ENCODE measurements at regions not wholly inside any gene's neighbourhood (a gene's known extent, or its start where the extent isn't known, plus 50 kb on each side); places are given as distances from the start of the nearest gene placed in this dataset.
A peak's percentile ranks its signal among the peaks of the same experiment; 100 is the strongest.

- DNase-seq (ENCODE audit: low read depth) = no peak
These were observed 118.5 kb upstream of the ARHGAP20 start for GRCh38 chr11:110830747-110831146.

DNA sequence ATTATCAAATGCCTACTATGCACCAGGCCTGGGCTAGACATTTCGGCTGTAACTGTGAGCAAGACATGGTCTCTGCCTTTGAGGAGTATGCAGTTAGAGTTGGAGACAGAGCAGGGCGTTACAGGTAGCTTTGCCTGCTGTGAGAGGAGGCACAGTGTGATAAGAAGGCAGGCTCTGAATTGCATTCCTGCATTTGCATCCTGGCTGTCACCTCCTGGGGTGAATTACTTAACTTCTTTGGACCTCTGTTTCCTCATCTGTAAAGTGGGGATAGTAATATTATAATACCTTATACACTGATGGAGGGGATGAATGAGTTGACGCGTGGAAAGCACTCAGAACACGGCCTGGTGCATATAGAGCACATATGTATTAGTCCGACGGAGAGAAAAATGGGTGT lies 118.1 kb upstream of the ARHGAP20 start:
- DNase-seq (ENCODE audit: low read depth) = no peak

DNA sequence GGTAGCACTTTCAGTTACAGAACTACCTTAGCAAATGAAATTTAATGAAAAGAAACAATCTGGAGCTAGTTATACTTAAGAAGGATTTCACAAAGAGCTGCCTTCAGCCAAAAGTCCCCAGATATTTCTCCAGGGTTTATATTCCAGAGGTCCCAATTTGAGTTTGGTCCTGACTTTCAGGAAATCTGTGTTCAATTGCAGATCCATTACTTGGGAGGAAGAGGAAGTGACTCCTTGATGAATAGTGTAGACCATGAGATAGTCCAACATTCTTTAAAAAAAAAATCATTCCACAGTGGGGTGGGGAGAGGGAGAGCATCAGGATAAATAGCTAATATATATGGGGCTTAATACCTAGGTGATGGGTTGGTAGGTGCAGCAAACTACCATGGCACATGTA lies 117.6 kb upstream of the ARHGAP20 start:
- no peak for DNase-seq (ENCODE audit: low read depth)

- DNase-seq (ENCODE audit: low read depth) = no peak
These were observed 115.8 kb upstream of the ARHGAP20 start for GRCh38 chr11:110828086-110828485.

GRCh38 chr11:110827276-110827675 lies 115.0 kb upstream of the ARHGAP20 start:
- DNase-seq (ENCODE audit: low read depth) = no peak

DNA sequence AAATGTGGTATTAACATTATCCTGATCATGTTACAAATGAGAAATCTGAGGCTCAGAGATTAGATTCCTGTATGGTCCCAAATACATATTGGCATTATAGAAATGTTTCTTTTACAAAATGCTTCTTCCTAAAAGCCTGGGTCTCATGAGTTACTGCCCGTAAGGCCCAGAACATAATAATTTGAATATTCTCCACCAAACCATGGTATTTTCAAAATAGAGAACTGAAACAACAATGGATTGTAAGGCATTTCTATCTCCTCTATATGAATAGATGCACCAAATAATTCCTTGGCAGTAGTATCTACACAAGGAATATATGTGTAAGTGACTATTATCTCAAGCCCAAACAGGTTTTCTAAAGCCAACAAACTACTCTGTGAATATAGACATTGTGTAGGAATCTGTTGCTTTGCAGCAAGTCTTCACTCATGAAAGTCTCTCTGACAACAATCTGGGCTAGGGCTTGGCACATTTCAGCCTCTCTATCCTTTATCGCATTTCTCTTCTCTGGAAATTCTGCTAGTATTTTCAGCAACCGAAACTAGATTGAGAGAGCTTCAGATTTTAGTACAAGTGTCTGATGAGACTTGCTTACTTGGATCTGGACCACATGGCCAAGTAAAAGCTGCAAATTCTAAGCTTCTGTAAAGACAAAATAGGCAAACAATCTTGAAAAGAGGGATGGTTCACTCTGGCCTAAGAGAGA lies 112.8 kb upstream of the ARHGAP20 start:
- no peak for DNase-seq (ENCODE audit: low read depth)

DNA sequence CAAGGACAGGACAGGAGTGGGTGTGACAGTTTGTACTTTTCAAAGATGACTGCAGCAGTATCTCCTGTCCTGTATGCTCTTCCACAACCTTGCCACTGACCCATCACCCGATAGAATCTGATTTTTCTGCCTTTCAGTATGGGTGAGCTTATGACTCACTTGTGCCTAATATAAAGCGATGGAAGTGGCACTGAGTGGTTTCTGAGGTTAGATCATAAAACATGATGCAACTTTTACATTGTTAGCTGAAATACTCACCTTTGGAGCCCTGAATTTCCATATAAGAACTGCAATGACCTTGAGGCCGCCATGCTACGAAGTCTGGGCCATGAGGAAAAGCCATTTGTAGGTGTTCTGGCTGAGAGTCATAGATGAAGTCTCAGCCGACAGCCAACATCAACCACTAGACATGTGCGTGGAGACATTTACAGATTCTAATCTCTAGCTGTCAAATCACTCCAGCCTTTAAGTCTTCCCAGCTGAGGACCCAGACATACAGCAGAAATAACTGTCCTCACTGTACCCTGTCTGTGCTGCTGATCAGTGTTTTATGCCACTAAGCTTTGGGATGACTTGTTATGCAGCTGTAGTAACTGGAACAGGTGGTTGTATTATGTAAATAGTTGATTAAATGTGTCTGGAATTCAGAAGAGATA lies 105.9 kb upstream of the ARHGAP20 start:
- DNase-seq (ENCODE audit: low read depth) = peak; percentile 13

DNA sequence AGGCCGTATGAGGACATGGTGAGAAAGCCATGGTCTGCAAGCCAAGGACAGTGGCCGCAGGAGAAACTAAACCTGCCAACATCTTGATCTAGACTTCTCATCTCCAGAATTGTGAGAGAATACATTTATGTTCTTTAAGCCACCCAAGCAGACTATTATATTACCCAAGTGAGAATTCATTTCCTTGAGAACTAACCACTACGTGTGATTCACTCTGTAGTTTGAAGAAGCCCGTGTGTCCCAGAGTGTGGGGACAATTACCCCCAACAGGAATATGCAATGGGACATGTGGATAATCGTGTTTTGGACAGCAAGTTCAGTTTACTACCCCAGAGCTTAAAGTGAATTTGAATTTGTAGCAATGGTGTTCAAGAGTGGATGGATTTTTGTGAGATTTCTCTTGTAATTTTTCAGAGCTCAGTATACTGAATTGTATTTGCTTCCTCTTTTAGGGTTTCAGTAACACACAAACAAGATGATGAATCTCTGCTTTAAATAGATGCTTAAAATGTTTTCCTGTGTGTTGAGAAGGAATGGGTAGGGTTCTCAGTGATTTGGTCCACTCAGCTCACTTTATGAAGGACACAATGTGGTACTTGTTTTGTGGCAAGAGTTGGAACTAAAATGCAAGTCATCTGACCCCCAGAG lies 100.0 kb upstream of the ARHGAP20 start:
- no peak for DNase-seq (ENCODE audit: low read depth)

GRCh38 chr11:110809417-110810199 lies 97.4 kb upstream of the ARHGAP20 start:
- DNase-seq (ENCODE audit: low read depth) = no peak

DNA sequence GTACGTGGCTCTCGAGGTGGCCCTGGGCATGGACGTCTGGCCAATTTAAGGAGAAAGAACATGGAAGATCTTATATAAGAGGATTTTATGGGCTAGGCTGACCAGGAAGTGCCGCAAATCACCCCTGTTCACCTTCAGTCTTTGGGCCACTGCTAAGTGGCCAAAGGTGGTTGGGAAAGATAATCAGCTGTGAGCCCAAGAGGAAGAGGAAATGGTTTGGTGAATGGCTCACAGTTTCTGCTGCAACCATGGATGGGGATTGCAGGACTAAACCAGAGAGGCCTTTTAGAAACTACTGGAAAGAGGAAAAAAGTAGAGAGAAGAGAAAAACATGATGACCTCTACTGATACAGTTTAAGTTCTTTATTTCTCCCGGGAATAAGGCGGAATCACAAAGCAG lies 96.0 kb upstream of the ARHGAP20 start:
- DNase-seq (ENCODE audit: low read depth) = no peak

DNA sequence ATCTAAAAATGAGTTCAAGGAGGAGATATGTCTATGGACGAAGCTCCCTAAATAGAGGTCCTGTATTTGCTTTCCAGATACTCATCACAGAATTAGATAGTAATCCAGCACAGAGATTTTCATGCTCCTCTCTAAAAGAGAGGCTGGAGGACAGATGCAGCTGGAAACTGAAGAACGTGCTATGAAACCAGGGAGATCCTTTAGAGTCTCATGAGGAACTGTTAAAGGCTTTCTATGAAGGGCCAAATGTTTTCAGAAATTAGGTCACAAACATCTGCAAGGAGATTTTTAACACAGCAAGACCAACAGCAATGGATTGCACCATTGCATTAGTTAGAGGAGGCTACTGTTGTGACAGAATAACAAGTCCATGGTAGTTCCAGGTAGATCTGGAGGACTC lies 95.6 kb upstream of the ARHGAP20 start:
- DNase-seq (ENCODE audit: low read depth) = no peak

DNA sequence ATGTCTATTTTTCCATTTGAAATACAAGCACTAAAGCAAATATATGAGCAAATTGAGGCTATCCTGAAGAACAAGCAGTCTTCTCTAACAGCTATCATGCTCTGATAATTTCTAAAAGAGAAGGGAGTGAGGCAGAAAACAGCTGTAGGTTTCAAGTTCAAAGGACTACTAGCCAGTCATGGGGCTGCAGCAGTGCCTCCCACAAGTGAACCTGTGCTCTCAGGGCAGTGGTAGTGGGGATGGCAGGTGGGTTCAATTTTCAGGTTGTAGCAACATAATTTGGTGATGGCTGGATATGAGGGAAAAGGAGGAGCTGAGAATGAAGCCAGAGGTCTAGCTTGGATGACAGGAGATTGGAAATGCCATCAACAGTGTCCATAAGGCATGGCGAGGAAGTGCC lies 93.5 kb upstream of the ARHGAP20 start:
- DNase-seq (ENCODE audit: low read depth) = no peak

GRCh38 chr11:110802162-110802561 lies 89.9 kb upstream of the ARHGAP20 start:
- DNase-seq (ENCODE audit: low read depth) = no peak

GRCh38 chr11:110801328-110801727 lies 89.1 kb upstream of the ARHGAP20 start:
- DNase-seq (ENCODE audit: low read depth) = no peak

GRCh38 chr11:110798201-110798900 lies 86.1 kb upstream of the ARHGAP20 start:
- DNase-seq (ENCODE audit: low read depth) = no peak

- no peak for DNase-seq (ENCODE audit: low read depth)
These were observed 85.2 kb upstream of the ARHGAP20 start for GRCh38 chr11:110797453-110797852.

DNA sequence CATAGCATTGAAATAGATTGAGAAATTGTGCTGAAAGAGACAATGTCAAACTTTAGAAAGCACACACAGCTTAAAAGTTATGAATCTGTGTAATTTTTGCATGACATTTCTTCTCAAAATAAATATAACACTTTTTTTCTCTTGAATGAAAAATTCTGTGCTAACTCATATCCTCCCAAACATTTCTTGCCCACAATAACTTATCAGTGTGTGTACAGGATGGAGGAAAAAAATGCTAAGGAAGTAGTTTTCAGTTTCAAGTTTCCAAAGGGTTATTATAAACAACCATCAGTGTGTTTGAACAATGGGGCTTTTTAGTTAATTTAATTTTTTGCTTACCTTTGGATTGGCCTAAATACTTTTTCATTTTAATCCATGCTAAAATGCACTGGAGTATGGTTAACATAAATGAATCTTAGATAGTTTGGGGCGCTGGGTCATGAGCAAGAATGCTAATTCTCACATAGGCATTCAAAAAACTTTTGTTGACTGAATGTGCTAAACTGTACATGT lies 82.9 kb upstream of the ARHGAP20 start:
- no peak for DNase-seq (ENCODE audit: low read depth)

DNA sequence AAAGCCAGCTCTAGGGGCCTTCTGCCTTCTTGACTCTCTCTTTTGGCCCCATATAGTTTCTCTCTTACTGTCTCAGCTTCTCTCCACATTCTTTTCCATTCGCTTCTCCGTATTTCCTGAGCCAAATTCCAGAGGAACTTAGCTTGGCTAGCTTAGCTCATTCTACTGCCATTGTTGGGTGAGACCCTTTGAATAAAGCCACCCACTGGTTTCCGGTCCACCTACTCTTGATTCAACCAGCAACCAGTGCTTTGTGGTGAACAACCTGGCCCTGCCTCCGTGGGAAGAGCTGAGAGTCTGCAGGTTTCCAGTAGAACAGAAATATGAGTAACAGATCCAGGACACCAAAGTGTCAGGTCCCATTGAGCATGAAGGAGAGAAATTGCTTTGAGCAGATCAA lies 81.3 kb upstream of the ARHGAP20 start:
- no peak for DNase-seq (ENCODE audit: low read depth)

GRCh38 chr11:110791621-110792020 lies 79.4 kb upstream of the ARHGAP20 start:
- no peak for DNase-seq (ENCODE audit: low read depth)

- DNase-seq (ENCODE audit: low read depth) = no peak
These were observed 75.4 kb upstream of the ARHGAP20 start for GRCh38 chr11:110787680-110788079.

GRCh38 chr11:110786226-110786902 lies 74.1 kb upstream of the ARHGAP20 start:
- DNase-seq (ENCODE audit: low read depth) = no peak
